HG03432 (cell line): ENCODE measurements at regions not wholly inside any gene's neighbourhood (a gene's known extent, or its start where the extent isn't known, plus 50 kb on each side); places are given as distances from the start of the nearest gene placed in this dataset.

Source experiments
- ATAC-seq: cut with Tn5 transposase; IDR thresholded peaks from one replicate; pipeline ENCODE4 v1.9.1; 2021; ENCODE audit warnings: mild to moderate bottlenecking, moderate library complexity; ENCODE audit not compliant: unreplicated experiment

DNA sequence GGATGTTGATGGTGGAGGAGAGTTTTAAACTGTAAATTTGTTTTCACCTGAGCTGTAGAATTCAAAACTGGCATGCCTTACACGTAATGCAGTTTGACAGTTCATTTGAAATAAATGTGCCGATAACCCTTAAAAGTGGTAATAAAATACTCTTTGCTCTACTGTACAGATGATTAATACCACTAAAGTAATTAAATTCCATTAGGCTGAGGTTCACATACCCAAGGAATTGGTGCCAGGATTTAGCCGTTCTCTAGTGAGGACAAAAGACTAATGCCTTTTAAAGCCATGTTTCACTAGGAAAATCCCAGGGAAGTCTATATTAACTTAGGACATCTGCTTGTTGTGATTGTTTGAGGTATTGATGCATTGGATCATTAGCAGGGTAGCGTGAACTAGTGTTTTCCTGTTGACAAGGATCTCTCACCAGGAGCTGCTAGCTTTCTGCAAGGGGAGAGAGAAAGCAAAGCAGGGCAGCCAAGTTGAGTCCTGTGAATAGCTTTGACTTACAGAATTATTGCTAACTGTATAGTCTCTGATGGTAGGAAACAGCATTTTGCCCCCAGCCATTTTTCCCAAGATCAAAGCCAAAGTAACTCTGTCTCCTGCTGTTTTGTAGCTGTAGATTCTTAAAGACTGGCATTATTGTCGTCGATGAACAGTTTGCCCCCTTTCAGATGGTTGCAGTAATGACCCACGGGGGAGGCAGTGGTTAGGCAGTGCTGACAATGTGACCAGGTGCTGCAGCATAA, 280.9 kb upstream of the FANCL start:
- no peak for ATAC-seq

DNA sequence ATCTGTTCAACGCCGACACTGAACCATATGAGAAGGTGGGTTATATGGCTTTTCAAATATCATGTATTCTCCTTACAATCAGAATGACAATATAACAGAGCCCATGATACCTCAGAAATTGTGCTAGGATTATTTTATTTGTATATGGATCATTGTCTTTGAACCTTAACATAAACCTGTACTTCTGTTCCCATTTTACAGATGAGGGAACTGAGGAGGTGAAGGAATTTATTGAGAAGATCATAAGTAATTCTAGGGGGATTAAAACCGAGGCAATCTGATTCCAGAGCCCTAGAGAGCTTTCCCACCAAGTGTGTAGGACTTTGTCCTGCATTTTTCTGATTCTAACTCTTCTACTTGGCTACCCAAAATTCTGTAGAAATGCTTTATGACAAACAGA, 279.8 kb upstream of the FANCL start:
- ATAC-seq = no peak

GRCh38 chr2:58517881-58518280, 276.8 kb upstream of the FANCL start:
- no peak for ATAC-seq

DNA sequence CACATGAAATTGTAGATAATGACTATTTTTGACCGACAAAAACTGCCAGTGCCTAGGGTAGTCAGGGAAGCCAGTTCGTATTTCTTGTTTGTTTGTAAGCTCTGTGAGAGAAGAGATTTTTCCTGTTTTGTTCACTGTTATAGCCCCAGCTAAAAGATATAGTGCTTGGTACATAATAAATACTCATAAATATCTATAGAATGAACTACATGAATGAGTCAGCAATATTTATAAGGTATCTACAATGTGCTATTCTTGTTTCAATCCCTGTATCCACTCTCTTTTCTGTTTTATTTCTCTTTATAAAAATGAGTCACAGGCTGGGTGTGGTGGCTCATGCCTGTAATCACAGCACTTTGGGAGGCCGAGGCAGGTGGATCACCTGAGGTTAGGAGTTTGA, 275.6 kb upstream of the FANCL start:
- no peak for ATAC-seq

- no peak for ATAC-seq
Measured at GRCh38 chr2:58515827-58516573, 274.9 kb upstream of the FANCL start.

- peak; percentile 65 for ATAC-seq
Measured at GRCh38 chr2:58514252-58514651, 273.1 kb upstream of the FANCL start.

GRCh38 chr2:58512878-58513277, 271.8 kb upstream of the FANCL start:
- no peak for ATAC-seq

DNA sequence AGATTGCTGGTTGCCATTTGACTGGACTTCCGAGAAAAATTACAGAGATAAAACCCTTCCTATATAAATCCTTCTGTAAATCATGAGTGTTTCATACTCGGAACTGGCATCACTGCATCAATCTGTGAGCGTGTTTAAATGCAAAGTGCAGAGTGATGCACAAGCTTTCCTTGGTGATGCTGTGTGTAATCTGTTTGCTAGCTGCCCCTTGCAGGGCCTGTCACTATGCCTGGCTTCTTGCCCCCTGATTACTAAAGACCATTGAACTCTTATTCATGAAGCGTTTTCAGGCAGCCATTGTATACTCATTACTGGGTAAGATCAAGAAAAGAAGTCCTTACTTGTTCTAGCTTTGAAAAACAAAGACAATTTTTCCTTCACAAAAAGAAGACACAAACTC, 266.9 kb upstream of the FANCL start:
- ATAC-seq = no peak

DNA sequence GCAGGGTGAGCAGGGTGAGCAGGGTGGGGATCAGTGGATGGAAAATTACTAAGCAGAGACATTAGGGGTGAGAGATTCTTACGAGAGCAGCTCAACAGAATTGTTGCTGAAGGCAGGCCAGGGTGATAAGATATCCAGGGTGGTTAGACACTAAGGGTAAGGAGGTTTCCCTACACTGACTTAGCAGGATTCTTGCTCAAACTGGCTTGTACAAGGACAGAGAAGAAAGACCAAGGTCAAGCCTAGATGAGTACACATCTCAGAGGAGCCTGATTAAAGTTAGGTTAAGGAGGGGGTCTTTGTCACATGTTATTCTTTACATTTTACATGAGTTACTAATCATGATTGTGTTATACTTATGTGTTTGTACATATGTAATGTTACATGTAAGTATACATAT, 262.8 kb upstream of the FANCL start:
- no peak for ATAC-seq

- no peak for ATAC-seq
Measured at GRCh38 chr2:58502931-58503330, 261.8 kb upstream of the FANCL start.

- no peak for ATAC-seq
Measured at GRCh38 chr2:58501371-58502160, 260.4 kb upstream of the FANCL start.

DNA sequence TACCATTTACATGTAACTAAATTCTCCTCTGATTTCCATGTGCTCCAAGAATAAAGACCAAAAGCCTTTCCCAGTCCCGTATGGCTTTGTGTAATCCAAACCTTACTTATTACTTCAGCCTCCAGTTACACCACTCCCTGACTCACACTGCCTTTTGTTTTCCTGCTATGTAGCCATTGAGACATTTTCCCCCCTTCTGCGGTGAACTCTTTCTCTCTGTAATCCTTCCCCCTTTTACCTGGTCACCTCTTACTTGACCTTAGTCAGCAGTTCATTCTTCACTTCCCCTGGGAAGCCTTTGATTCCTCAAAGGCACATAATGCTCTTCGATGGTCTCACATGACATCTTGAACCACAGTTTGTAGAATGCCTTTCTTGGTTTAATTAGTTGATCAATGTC, 256.0 kb upstream of the FANCL start:
- no peak for ATAC-seq

GRCh38 chr2:58495806-58496205, 254.7 kb upstream of the FANCL start:
- ATAC-seq = no peak

DNA sequence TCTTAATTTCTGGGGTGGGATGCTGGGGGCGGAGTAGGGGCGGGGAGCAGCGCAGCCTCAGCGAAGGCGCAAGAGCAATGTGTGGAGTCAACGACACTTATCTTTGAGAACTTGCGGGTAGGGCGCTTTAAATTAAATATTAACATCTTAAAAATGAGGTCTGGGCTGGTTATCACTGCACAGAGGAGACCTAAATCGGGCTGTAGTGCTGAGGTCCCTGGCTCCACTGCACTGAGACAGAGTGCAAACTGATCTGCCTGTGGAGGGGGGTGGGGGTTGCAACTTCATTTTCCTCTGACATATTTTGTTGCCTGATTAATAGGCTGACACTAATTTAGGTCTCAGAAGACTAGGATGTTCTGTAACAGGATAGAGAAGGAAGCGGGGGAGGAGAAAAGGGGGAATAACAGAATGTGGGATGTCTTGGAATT, 253.0 kb upstream of the FANCL start:
- ATAC-seq = no peak

- ATAC-seq = no peak
Measured at GRCh38 chr2:58484629-58485028, 243.5 kb upstream of the FANCL start.

GRCh38 chr2:58484221-58484620, 243.1 kb upstream of the FANCL start:
- ATAC-seq = no peak

DNA sequence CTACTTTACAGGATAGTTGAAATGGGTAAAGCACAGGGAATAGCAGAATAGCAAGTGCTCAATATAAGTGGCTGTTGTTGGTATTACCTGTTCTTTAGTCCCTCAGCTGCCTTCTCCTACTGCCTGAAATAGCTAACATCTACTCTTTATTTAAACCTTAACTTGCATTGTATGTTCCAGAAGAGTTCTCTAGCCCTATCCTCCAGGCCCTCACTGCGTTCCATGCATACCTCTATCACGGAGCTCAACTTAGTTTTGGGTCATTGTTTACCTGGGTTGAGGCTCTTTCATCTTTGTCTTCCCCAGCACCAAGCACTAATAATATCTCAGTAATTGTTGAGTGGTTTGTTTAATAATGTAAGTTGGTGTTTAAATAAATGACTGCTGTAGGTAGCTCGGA, 242.2 kb upstream of the FANCL start:
- no peak for ATAC-seq

DNA sequence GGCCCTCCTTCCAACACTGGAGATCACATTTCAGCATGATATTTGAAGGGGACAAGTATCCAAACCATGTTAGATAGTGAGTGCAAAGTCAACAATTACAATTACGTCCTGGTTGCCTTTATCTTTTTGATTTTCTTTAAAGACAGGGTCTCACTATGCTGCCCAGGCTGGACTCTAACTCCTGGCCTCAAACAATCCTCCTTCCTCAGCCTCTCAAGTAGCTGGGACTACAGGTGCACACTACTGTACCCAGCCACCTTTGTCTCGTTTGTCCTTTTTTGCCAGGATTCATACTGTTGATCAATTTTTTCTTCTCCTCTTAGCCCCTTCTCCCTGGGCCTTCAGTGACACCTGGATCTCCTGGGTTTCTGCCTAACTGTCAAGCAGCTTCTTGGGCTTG, 240.5 kb upstream of the FANCL start:
- ATAC-seq = no peak

DNA sequence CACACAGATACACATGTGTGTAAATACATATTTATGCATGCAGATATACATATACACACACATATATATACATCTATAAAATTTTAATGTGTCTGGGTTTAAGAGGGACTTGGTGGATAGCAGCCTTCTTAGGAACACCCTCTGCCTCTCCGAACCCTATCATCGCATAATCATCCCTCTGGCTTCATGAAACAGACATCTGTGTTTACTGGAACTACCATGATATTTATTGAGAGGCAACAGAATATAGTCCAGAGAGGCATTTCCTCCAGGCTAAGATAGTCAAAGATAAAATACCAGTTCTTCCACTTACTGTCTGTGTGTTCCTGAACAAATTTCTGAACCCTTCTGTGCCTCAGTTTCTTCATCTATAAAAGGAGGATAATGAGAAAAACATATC, 239.0 kb upstream of the FANCL start:
- ATAC-seq = no peak

DNA sequence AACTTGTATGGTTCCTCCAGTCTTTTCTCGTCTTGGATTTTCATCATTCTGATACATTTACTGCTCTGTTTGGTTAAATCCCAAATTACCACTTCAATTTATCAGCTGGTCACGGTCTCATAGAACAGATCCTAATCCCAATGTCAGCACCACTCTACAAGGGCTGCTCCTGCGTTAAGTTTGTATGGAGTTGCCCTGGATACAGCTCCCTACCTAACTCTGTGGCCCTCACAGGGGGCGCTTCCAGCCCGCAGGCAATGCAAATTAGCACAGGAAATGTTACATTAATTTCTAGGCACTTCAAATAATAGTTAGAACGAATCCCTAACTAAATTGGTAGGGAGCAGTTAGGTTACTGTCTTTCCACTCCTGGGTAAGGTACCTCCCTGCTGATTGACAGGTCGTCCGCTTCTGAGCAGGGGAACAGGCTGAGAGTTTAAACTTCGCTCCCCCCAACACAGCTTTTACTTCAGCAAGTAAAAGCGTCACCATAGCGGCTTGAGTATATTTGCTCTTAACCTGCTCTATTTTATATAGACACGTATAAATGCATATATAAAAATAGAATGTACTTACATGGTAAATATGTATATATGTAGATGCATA, 238.5 kb upstream of the FANCL start:
- no peak for ATAC-seq

- no peak for ATAC-seq
Measured at GRCh38 chr2:58476556-58476955, 235.4 kb upstream of the FANCL start.
